K562 (cell line): ENCODE measurements at regions not wholly inside any gene's neighbourhood (a gene's known extent, or its start where the extent isn't known, plus 50 kb on each side); places are given as distances from the start of the nearest gene placed in this dataset.
A peak's percentile ranks its signal among the peaks of the same experiment; 100 is the strongest.

Source experiments
- BACH1 ChIP-seq: fragments of 200-800 bp; sonication (Bioruptor generic); IDR thresholded peaks from 2 replicates; pipeline ENCODE4 v1.6.1; 2016; ENCODE audit warnings: missing genetic modification characterization, missing compliant biosample characterization
- RFX5 ChIP-seq: IDR thresholded peaks from 2 replicates; pipeline ENCODE4 v1.6.1; 2011; ENCODE audit warnings: low read depth, mild to moderate bottlenecking, improper control_type of control experiment, low read length
- TFAP4 ChIP-seq: sonication (generic); formaldehyde crosslinking; IDR thresholded peaks from 2 replicates; pipeline ENCODE4 v1.8.0; 2022; ENCODE audit warnings: missing genetic modification reagents, mild to moderate bottlenecking, moderate library complexity, borderline replicate concordance
- ZNF398 ChIP-seq: fragments of 250-450 bp; sonication (Bioruptor Pico); IDR thresholded peaks from 2 replicates; pipeline ENCODE4 v1.8.0; 2021; ENCODE audit warnings: moderate library complexity, mild to moderate bottlenecking, inconsistent platforms
- TF ChIP-seq, protein P1 (sequence below), 3 experiments: IDR thresholded peaks in 2 of 3; conservative IDR thresholded peaks in 1 of 3; 2 replicates each; pipeline ENCODE4 v1.5.1; 2011 to 2012; ENCODE audit warnings: low read length in 3 of 3, mild to moderate bottlenecking in 3 of 3, control low read depth in 2 of 3, improper control_type of control experiment in 1 of 3, inconsistent platforms in 1 of 3, low read depth in 1 of 3, mixed read lengths in 1 of 3, moderate library complexity in 1 of 3; ENCODE audit not compliant: insufficient read depth in 2 of 3

DNA sequence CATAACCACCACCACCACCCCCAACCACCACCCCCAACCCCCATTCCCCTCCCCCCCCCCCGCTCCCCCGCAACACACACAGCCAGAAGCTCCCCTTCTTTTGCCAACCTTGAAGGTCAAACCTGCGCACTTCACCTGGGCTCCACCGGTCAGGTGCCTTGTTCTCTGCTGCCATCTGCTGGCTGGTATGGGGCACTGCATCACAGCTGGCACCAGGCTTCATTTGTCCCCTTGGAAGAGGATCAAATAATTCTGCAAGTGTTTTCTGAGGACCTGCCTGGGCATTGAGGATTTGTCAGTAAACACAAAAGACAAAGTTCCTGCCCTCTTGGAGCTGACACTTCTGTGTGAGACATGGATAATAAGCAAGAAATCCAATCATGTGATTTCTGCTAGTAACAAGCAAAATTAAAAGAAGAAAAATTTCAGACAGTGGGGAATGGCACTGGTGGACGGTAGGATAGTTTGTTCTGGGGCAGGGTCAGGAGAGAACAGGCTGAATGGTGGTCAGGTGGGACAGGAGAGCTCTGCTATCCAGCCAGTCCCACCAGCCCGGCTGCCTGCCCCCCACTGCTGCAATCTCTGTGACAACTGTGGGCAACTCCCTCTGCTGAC, 55.6 kb upstream of the LMX1B start:
- TF ChIP-seq RFX5 (no peak), BACH1 (no peak), ZNF398 (no peak), TFAP4 (CRISPR knock-in tag) (peak; percentile 58)
- TF ChIP-seq, protein P1, sequence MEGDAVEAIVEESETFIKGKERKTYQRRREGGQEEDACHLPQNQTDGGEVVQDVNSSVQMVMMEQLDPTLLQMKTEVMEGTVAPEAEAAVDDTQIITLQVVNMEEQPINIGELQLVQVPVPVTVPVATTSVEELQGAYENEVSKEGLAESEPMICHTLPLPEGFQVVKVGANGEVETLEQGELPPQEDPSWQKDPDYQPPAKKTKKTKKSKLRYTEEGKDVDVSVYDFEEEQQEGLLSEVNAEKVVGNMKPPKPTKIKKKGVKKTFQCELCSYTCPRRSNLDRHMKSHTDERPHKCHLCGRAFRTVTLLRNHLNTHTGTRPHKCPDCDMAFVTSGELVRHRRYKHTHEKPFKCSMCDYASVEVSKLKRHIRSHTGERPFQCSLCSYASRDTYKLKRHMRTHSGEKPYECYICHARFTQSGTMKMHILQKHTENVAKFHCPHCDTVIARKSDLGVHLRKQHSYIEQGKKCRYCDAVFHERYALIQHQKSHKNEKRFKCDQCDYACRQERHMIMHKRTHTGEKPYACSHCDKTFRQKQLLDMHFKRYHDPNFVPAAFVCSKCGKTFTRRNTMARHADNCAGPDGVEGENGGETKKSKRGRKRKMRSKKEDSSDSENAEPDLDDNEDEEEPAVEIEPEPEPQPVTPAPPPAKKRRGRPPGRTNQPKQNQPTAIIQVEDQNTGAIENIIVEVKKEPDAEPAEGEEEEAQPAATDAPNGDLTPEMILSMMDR (IDR thresholded peaks at IDR 0.05 in 2 of 3, conservative IDR thresholded peaks at IDR 0.05 in 1 of 3; ENCODE audit: insufficient read depth in 2 of 3, low read depth in 1 of 3, low read length in 3 of 3), result peak; percentile 84 to 87 (median 87)
